ENCODE measurements at regions not wholly inside any gene's neighbourhood (a gene's known extent, or its start where the extent isn't known, plus 50 kb on each side); places are given as distances from the start of the nearest gene placed in this dataset.

DNA sequence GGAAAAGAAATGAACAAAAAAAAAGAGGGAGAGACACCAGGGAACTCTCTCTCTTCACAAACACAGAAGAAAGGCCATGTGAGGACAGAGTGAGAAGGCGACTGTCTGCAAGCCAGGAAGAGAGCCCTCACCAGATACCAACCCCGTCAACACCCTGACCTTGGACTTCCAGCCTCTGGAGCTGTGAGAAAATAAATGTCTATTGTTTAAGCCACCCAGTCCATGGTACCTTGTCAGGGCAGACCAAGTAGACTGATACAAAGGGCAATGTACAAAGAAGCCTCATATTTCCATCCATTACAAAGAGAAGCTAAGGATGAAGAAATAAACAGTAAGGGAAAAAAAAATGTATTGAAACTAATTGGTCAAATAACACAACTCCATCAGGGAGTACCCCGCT lies 146.6 kb downstream of the ZNF281 start:
- ChIA-PET POLR2A (interaction anchor here (1.2 to 1.3 kb wide), 2 partner anchors 12 to 110 kb away, joined by 6 to 22 read pairs; no protein-coding TSS in a partner anchor), CTCF (ENCODE audit: low intra/inter-chr PET ratio, low total read pairs) (no interaction called here)
- intact Hi-C loops (cut with micrococcal nuclease; ENCODE audit: unreplicated experiment) = no loop called here
- Histone ChIP-seq H3K9ac (ENCODE audit: insufficient read depth, low read depth, low read length) (no peak overlapping the region), H3K27ac (ENCODE audit: extremely low read length, insufficient read depth, low read length) (peak overlapping the region; percentile 54), H3K79me2 (ENCODE audit: insufficient read depth, low read length) (no peaks in the 10 kb centered on the region), H3K27me3 (ENCODE audit: control insufficient read depth in 1 of 2, insufficient read depth in 2 of 2, low read length in 2 of 2) (no peaks in the 10 kb centered on the region), H3K4me3 (replicated peaks in 1 of 3; ENCODE audit: insufficient read depth in 1 of 3, low read depth in 2 of 3, low read length in 3 of 3) (no peak overlapping the region), H3K4me1 (ENCODE audit: insufficient read depth, low read length) (peaks cover 71% of the 10 kb centered on the region), H3K36me3 (replicated peaks in 1 of 2; ENCODE audit: control insufficient read depth in 1 of 2, insufficient read depth in 2 of 2, low read length in 2 of 2) (no peaks in the 10 kb centered on the region), H4K20me1 (ENCODE audit: insufficient read depth, low read length) (no peaks in the 10 kb centered on the region), H3K9me3 (ENCODE audit: low read length) (no peaks in the 10 kb centered on the region), H2AFZ (ENCODE audit: low read length) (no peak overlapping the region), H3K4me2 (ENCODE audit: low read depth, low read length) (no peak overlapping the region)
- BruUV-seq (replicated peaks) = no TSS peak
- DNase-seq (ENCODE audit: low spot score) = peak; percentile 95
- 30% methylated on average over 3 of the region's 3 CpGs for WGBS (ENCODE audit: low lambda C conversion rate)
- in situ Hi-C loops (cut with HindIII; ENCODE audit: extremely low pct_ligation_motif_present, low pct_unique_long_range_greater_than_20kb) = loop anchor here (25.0 kb wide), 1 partner anchor 576 kb away; no protein-coding TSS in a partner anchor
- FAIRE-seq = peak; percentile 97
- peak; percentile 92 for ATAC-seq
- TF ChIP-seq ONECUT2 (CRISPR knock-in tag; IDR thresholded peaks at IDR 0.05) (no peak), KLF13 (CRISPR knock-in tag; IDR thresholded peaks at IDR 0.05) (no peak), ZNF614 (CRISPR knock-in tag; IDR thresholded peaks at IDR 0.05; ENCODE audit: borderline replicate concordance) (peak; percentile 80; the same call in 1 of the 2 replicates), AHDC1 (CRISPR knock-in tag; IDR thresholded peaks at IDR 0.05; ENCODE audit: borderline replicate concordance) (peak; percentile 91), KMT2A (CRISPR knock-in tag; IDR thresholded peaks at IDR 0.05) (no peak), SIX4 (CRISPR knock-in tag; IDR thresholded peaks at IDR 0.05) (peak; percentile 66), DR1 (CRISPR knock-in tag; IDR thresholded peaks at IDR 0.05) (no peak), ZNF512 (CRISPR knock-in tag; IDR thresholded peaks at IDR 0.05) (no peak), ARID3A (IDR thresholded peaks at IDR 0.05; ENCODE audit: low read depth, low read length) (peak; percentile 47), NR2F6 (IDR thresholded peaks at IDR 0.05) (peak; percentile 43; the same call in 1 of the 2 replicates), NR2F6 (CRISPR knock-in tag; IDR thresholded peaks at IDR 0.05) (peak; percentile 72), ZNF713 (CRISPR knock-in tag; IDR thresholded peaks at IDR 0.05) (no peak), HDAC2 (CRISPR knock-in tag; IDR thresholded peaks at IDR 0.05) (peak; percentile 88), ZNF652 (CRISPR knock-in tag; IDR thresholded peaks at IDR 0.05; ENCODE audit: borderline replicate concordance, low read depth) (no peak), FOXC1 (CRISPR knock-in tag; IDR thresholded peaks at IDR 0.05; ENCODE audit: borderline replicate concordance) (no peak), ZNF343 (CRISPR knock-in tag; IDR thresholded peaks at IDR 0.05) (no peak), NFRKB (IDR thresholded peaks at IDR 0.05) (no peak), ESRRA (CRISPR knock-in tag; IDR thresholded peaks at IDR 0.05; ENCODE audit: low read depth) (peak; percentile 36; the same call in 1 of the 2 replicates)

All from HepG2 (cell line).